Erythroblast (primary cell): ENCODE measurements at regions not wholly inside any gene's neighbourhood (a gene's known extent, or its start where the extent isn't known, plus 50 kb on each side); places are given as distances from the start of the nearest gene placed in this dataset.
A peak's percentile ranks its signal among the peaks of the same experiment; 100 is the strongest.

Source experiments
- DNase-seq, 2 experiments: peaks; one replicate each; lab custom pipeline; 2025; lab: John Stamatoyannopoulos, UW
- GATA1 ChIP-seq: IDR thresholded peaks from 2 replicates; pipeline ENCODE4 v1.6.1; 2011; ENCODE audit warnings: low read depth, mild to moderate bottlenecking, control low read depth, low read length, moderate library complexity
- POLR2A ChIP-seq: IDR thresholded peaks from 2 replicates; pipeline ENCODE4 v1.6.1; 2011; ENCODE audit warnings: mild to moderate bottlenecking, low read length

- no peak for TF ChIP-seq GATA1
- TF ChIP-seq POLR2A, result no peak
- DNase-seq, result peak in 1 of 2 experiments; percentile 1
Measured at GRCh38 chr12:90393652-90394051, 561.3 kb downstream of the CCER1 start.

- TF ChIP-seq POLR2A, result no peak
- no peak for TF ChIP-seq GATA1
- DNase-seq, result no peak
Measured at GRCh38 chr12:90393089-90393488, 561.9 kb downstream of the CCER1 start.

GRCh38 chr12:90390947-90391346 is 564.0 kb downstream of the CCER1 start:
- DNase-seq, result no peak
- no peak for TF ChIP-seq GATA1
- TF ChIP-seq POLR2A, result no peak

DNA sequence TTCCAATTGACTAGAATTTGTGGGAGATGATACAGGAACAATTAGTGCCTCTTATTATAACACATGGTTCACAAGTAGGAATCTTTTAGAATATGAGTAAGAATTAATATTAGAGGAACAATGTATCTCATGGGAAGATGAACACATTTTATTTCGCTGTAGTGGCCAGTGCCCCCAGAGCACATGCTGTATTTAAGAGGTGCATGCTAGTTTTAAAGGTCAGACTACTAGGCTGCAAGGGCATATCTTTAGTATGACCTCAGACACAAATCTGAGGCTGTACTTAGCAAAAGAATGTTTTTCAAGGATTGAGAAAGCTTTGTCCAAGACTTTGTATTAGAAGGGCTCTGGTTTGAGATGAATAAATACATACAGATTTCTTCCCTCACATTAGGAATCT is 586.9 kb downstream of the CCER1 start:
- TF ChIP-seq GATA1 (no peak), POLR2A (no peak)
- no peak for DNase-seq

- TF ChIP-seq POLR2A, result no peak
- no peak for TF ChIP-seq GATA1
- no peak for DNase-seq
Measured at GRCh38 chr12:90366286-90366685, 588.7 kb downstream of the CCER1 start.

GRCh38 chr12:90360300-90360699 is 594.7 kb downstream of the CCER1 start:
- TF ChIP-seq POLR2A, result no peak
- TF ChIP-seq GATA1, result no peak
- DNase-seq, result no peak

DNA sequence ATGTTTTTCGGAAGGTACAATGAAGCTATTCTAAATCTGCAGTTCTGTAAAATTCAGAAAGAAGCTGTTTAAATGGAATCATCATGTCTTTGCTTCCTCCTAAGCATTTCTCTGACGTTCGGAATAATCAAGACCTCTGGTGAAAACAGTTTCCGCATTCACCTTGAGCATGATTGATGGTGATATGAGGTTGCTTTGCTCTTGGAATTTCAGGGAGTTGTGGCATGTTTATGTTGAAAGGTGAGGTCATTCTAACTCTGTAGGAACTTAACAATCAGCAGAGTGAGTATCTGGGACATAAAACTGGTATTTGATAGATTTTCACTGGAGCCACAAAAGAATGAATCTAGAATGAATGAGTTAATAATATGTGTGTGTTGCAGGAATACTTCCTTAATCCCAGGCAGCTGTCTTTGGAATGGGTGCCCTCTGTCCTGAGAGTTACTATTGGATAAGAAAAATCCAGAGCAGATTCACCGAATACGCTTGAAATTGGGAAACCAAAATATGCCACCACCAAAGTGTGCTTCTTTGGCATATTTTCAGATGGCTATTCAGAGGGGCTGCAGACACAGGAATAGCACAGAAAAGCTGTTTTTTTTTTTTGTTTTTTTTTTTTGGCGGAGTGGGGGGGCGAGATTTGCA is 599.1 kb downstream of the CCER1 start:
- no peak for TF ChIP-seq GATA1
- TF ChIP-seq POLR2A, result no peak
- DNase-seq, result no peak

GRCh38 chr12:90343966-90344365 is 611.0 kb downstream of the CCER1 start:
- DNase-seq, result no peak
- TF ChIP-seq POLR2A, result no peak
- TF ChIP-seq GATA1, result no peak

DNA sequence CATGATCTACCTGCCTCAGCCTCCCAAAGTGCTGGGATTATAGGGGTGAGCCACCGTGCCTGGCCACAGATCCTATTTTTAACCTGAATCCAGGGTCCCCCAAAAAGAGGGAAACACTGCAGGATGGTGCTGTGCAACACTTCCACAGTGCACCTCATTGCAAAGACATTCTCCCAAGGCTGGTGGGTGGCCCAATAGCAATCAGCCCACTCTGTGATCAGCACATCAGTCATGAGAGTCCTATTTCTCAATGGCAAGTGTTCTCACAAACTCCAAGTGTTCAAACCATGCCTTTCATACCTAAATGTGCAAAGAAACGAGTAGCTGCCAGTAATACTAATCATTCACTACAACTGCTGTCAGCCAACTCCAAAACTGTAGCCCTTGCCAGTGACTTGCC is 612.9 kb downstream of the CCER1 start:
- DNase-seq, result no peak
- TF ChIP-seq POLR2A, result no peak

DNA sequence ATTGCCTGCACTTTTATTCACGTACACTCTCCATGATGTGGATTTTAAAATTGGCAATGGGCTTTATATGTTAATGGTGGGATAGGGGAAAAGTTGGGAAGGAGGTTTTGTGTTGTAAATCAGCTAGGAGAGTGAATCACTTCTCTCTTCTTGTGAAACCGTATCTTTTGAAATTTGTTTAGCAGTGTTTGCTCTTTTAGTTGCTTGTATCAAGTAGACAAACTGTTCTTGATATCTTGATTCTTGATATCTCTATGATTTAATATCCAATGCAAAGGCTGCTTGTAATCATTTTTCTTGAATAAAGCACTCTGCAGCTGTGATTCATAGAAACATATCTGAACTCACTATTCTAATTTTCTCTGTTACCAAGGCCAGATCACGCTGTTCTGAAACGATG is 615.1 kb downstream of the CCER1 start:
- no peak for DNase-seq
- TF ChIP-seq POLR2A (no peak), GATA1 (no peak)

DNA sequence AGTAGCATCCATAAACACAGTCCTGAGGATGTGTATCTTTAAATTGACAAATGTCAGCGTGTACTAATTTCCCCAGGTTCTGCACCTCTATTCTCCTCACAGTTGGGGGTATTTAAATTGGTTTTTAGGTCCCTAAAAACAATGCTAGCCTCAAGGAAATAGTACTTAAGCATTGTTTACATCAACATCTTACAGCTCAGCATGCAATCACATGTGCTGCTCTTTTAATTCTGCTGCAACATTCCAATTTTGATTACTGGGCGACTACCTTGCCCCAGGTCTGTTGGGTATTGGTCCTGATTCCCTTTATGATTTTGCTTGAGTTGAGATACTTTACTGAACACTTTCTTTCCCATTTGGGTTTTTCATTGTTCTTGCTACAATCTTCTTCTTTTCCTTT is 616.6 kb downstream of the CCER1 start:
- TF ChIP-seq POLR2A, result no peak
- no peak for TF ChIP-seq GATA1
- no peak for DNase-seq

DNA sequence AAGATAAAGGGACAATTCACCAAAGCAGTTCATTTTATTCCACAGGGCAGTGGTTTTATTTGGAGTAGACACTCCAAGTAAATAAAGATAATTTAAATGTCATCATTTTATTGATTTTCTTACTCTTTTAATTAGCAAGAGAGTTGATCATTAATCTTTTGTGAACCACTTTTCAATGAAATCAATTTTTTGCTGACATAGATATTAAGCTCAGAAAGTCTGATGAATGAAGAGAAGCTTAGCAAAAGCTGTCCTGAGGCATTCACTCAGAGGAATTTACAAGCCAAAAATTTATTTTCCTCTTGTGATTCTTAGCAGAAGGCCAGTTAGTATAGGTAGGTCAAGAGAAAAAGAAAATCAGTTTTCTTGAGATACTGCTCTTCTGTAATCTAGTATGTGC is 618.0 kb downstream of the CCER1 start:
- no peak for TF ChIP-seq GATA1
- TF ChIP-seq POLR2A, result no peak
- no peak for DNase-seq

DNA sequence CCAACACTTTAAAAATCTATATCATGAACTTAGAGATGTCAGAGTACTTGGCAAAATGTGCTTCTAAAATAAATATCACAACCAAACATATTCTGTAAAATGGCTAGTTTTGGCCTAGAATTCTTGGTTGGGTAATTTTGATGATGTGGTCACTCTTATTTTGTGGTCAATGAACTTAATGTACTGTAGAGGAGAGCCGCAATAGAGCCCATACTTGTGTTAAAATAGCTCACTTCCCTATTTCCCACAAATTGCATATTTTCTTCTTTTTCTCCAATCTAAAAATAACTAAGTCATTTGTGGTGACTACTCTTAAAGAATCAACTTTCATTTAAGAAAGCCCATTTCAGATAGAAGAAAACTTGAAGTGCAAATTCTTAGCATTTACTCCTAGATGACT is 619.4 kb downstream of the CCER1 start:
- TF ChIP-seq GATA1 (no peak), POLR2A (no peak)
- DNase-seq, result no peak

DNA sequence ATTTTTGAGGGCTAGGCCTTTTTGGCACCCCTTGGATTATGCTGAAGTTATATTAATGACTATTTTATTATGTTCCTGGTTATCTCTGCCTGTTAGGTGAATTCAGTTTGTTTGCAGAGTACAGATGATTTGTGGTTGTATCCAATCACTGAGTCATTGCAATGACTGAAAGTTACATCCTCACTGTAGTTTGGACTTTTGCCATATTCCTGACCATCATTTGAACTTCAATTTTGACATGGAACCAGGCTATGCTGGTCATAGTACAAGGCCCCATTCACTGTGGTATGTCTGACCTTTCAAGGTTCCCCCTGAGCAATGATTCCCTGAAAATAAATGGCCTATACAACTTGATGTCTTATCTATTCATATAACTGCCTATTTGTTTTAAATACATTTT is 621.0 kb downstream of the CCER1 start:
- DNase-seq, result no peak
- TF ChIP-seq GATA1 (no peak), POLR2A (no peak)

- TF ChIP-seq POLR2A, result no peak
- no peak for TF ChIP-seq GATA1
- DNase-seq, result no peak
Measured at GRCh38 chr12:90333424-90333823, 621.6 kb downstream of the CCER1 start.

- DNase-seq, result no peak
- no peak for TF ChIP-seq POLR2A
Measured at GRCh38 chr12:90331821-90332220, 623.2 kb downstream of the CCER1 start.
